Adrenal gland (tissue), 9 donors: ENCODE measurements at regions not wholly inside any gene's neighbourhood (a gene's known extent, or its start where the extent isn't known, plus 50 kb on each side); places are given as distances from the start of the nearest gene placed in this dataset.

Experiments used
- DNase-seq, 7 donors: peaks; one replicate each; pipeline ENCODE4 v3.0.0-alpha.2; 2019 to 2020
- H3K27ac ChIP-seq, 5 donors: fragments of 200-600 bp; sonication (generic) in 4 of 5; 1 replicate in 3 of 5; 2 replicates in 2 of 5; pipeline versions ENCODE4 v1.5.1 to v1.8.0; 2016 to 2020; ENCODE audit warnings: mild to moderate bottlenecking in 1 of 5
- H3K27me3 ChIP-seq: fragments of 200-600 bp; 2 replicates; pipeline ENCODE4 v1.8.0; 2021
- H3K36me3 ChIP-seq, 2 donors: fragments of 200-600 bp; replicated peaks in 1 of 2; 1 replicate in 1 of 2; 2 replicates in 1 of 2; pipeline versions ENCODE4 v1.5.1 to v1.8.0; 2018 to 2022
- H3K4me1 ChIP-seq, 2 donors: fragments of 200-600 bp; replicated peaks in 1 of 2; 1 replicate in 1 of 2; 2 replicates in 1 of 2; pipeline versions ENCODE4 v1.5.1 to v1.8.0; 2018 to 2021
- H3K4me3 ChIP-seq, 4 donors: fragments of 200-600 bp; sonication (generic) in 3 of 4; one replicate each; pipeline ENCODE4 v1.5.1; 2016 to 2018
- H3K9me3 ChIP-seq, 3 donors: fragments of 200-600 bp; sonication (generic) in 1 of 3; replicated peaks in 1 of 3; 1 replicate in 2 of 3; 2 replicates in 1 of 3; pipeline versions ENCODE4 v1.5.1 to v1.8.0; 2016 to 2021
- CTCF ChIP-seq, 6 experiments: fragments of 450-650 bp in 4 of 6; fragments of 200-600 bp in 2 of 6; sonication (generic) in 1 of 6; IDR thresholded peaks; 1 replicate in 5 of 6; 2 replicates in 1 of 6; pipeline versions ENCODE4 v1.5.1 to v1.8.0; 2016 to 2021; ENCODE audit warnings: antibody characterized with exemption in 6 of 6, mild to moderate bottlenecking in 2 of 6, moderate library complexity in 1 of 6
- POLR2A ChIP-seq, 2 donors: fragments of 450-650 bp; IDR thresholded peaks; one replicate each; pipeline ENCODE4 v1.6.1; 2017; ENCODE audit warnings: antibody characterized with exemption in 2 of 2, mild to moderate bottlenecking in 2 of 2, moderate library complexity in 1 of 2
- WGBS, 4 donors: extraction: QIAGEN DNeasy Blood & Tissue Kit in 2 of 4; methylation state at CpG; one replicate each; pipeline versions ENCODE4 v1.1.5 to v1.1.7; 2013 to 2017; 5-methylcytosine and 5-hydroxymethylcytosine counted together
- intact Hi-C, 2 donors: fragments of 100-400 bp; cut with DNase I; formaldehyde crosslinking; loops; one replicate each; pipeline versions ENCODE4 v1.14.1 to v1.15.0; 2022 to 2023
- donor health status: healthy with polysubstance abuse.
- donor health status: Bipolar disorder and iron deficiency.
- donor health status: DM: yes; HTN: yes; CAD: no.
- donor health status: DM: no; HTN: no; CAD: no.
- donor health status: DM: no; HTN: no; CAD: no.

GRCh38 chr5:89728134-89728533 is 681.4 kb downstream of the CETN3 start:
- no peak for DNase-seq
- TF ChIP-seq POLR2A (IDR thresholded peaks at IDR 0.05) (no peak), CTCF (IDR thresholded peaks at IDR 0.05) (no peak)
- no peaks in the 10 kb centered on the region for H3K27me3 ChIP-seq
- 75 to 85% (median 82%) methylated on average over 2 of the region's 2 CpGs for WGBS, 4 donors
- no peaks in the 10 kb centered on the region for H3K36me3 ChIP-seq
- no peaks in the 10 kb centered on the region for H3K4me1 ChIP-seq
- no peak overlapping the region for H3K4me3 ChIP-seq
- no peaks in the 10 kb centered on the region for H3K9me3 ChIP-seq
- intact Hi-C loops: no loop called here
- H3K27ac ChIP-seq: no peak overlapping the region

- Histone ChIP-seq H3K27ac (no peak overlapping the region), H3K9me3 (no peaks in the 10 kb centered on the region), H3K36me3 (no peaks in the 10 kb centered on the region), H3K27me3 (no peaks in the 10 kb centered on the region), H3K4me3 (no peak overlapping the region), H3K4me1 (no peaks in the 10 kb centered on the region)
- no peak for TF ChIP-seq POLR2A (IDR thresholded peaks at IDR 0.05)
- TF ChIP-seq CTCF (IDR thresholded peaks at IDR 0.05): no peak
- DNase-seq: no peak
- WGBS, 4 donors: 92% methylated on average over 7 of the region's 7 CpGs
- intact Hi-C loops: no loop called here
Measured at GRCh38 chr5:89724379-89725095, 685.0 kb downstream of the CETN3 start.

GRCh38 chr5:89723907-89724306 is 685.6 kb downstream of the CETN3 start:
- Histone ChIP-seq H3K27me3 (no peaks in the 10 kb centered on the region), H3K27ac (no peak overlapping the region), H3K9me3 (no peaks in the 10 kb centered on the region), H3K4me3 (no peak overlapping the region), H3K4me1 (no peaks in the 10 kb centered on the region), H3K36me3 (no peaks in the 10 kb centered on the region)
- no peak for DNase-seq
- TF ChIP-seq CTCF (IDR thresholded peaks at IDR 0.05): no peak
- TF ChIP-seq POLR2A (IDR thresholded peaks at IDR 0.05): no peak
- 39 to 57% (median 47%) methylated on average over 2 of the region's 2 CpGs for WGBS, 4 donors
- intact Hi-C loops: no loop called here

GRCh38 chr5:89722538-89722937 is 687.0 kb downstream of the CETN3 start:
- DNase-seq: no peak
- H3K4me3 ChIP-seq: no peak overlapping the region
- H3K9me3 ChIP-seq: no peaks in the 10 kb centered on the region
- TF ChIP-seq POLR2A (IDR thresholded peaks at IDR 0.05) (no peak), CTCF (IDR thresholded peaks at IDR 0.05) (no peak)
- H3K36me3 ChIP-seq: no peaks in the 10 kb centered on the region
- H3K27me3 ChIP-seq: no peaks in the 10 kb centered on the region
- no peak overlapping the region for H3K27ac ChIP-seq
- H3K4me1 ChIP-seq: no peaks in the 10 kb centered on the region
- WGBS, 4 donors: 82 to 88% (median 83%) methylated on average over 4 of the region's 4 CpGs
- intact Hi-C loops: no loop called here
